ENCODE measurements at regions not wholly inside any gene's neighbourhood (a gene's known extent, or its start where the extent isn't known, plus 50 kb on each side); places are given as distances from the start of the nearest gene placed in this dataset.

DNA sequence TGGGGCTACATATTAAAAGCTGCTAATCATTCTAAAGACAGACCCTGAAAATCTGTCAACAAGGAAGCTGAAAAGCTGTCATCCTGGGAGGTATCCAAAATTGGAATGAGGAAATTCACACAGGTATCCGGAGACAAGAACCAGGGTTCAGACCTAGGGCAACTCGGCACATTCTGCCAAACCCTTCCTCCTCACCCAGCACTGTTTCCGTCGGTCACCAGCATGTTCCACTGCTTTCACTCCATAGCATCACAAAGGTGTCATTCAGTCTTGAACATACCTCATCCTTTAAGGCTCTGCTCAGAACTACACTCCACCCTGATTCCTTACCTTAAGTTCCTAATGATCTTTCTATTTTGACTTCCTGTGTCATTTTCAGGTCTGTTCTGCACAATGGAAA is 153.1 kb upstream of the RASA1 start:
- TF ChIP-seq, protein P1, sequence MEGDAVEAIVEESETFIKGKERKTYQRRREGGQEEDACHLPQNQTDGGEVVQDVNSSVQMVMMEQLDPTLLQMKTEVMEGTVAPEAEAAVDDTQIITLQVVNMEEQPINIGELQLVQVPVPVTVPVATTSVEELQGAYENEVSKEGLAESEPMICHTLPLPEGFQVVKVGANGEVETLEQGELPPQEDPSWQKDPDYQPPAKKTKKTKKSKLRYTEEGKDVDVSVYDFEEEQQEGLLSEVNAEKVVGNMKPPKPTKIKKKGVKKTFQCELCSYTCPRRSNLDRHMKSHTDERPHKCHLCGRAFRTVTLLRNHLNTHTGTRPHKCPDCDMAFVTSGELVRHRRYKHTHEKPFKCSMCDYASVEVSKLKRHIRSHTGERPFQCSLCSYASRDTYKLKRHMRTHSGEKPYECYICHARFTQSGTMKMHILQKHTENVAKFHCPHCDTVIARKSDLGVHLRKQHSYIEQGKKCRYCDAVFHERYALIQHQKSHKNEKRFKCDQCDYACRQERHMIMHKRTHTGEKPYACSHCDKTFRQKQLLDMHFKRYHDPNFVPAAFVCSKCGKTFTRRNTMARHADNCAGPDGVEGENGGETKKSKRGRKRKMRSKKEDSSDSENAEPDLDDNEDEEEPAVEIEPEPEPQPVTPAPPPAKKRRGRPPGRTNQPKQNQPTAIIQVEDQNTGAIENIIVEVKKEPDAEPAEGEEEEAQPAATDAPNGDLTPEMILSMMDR (IDR thresholded peaks at IDR 0.05) = no peak
- TF ChIP-seq POLR2A (IDR thresholded peaks at IDR 0.05) (no peak), POLR2AphosphoS5 (IDR thresholded peaks at IDR 0.05) (no peak), EP300 (IDR thresholded peaks at IDR 0.05) (no peak)
